ENCODE measurements at regions not wholly inside any gene's neighbourhood (a gene's known extent, or its start where the extent isn't known, plus 50 kb on each side); places are given as distances from the start of the nearest gene placed in this dataset.

GRCh38 chr11:122234257-122234656 lies 118.2 kb upstream of the BLID start:
- no peak for TF ChIP-seq POLR2AphosphoS5 (IDR thresholded peaks at IDR 0.05)
- TF ChIP-seq CTCF (IDR thresholded peaks at IDR 0.05), result no peak
